Effector memory CD8-positive, alpha-beta T cell (primary cell): ENCODE measurements at regions not wholly inside any gene's neighbourhood (a gene's known extent, or its start where the extent isn't known, plus 50 kb on each side); places are given as distances from the start of the nearest gene placed in this dataset.

Experiments used
- ATAC-seq: fragments of 150-1000 bp; cut with Tn5 transposase; replicated peaks from 2 replicates; pipeline ENCODE4 v1.10.0; 2021; ENCODE audit warnings: mild to moderate bottlenecking, moderate library complexity
- DNase-seq, 3 experiments: peaks; one replicate each; pipeline ENCODE4 v3.0.0; 2021
- H3K27ac Mint-ChIP-seq, 2 donors: one replicate each; pipeline ENCODE4 v1.8.0; 2022; ENCODE audit warnings: mild to moderate bottlenecking in 2 of 2, mixed read lengths in 2 of 2, moderate library complexity in 2 of 2
- H3K27me3 Mint-ChIP-seq, 2 donors: one replicate each; pipeline ENCODE4 v1.8.0; 2022; ENCODE audit warnings: mixed read lengths in 2 of 2
- H3K36me3 Mint-ChIP-seq: one replicate; pipeline ENCODE4 v1.8.0; 2022; ENCODE audit warnings: mild to moderate bottlenecking, moderate library complexity, mixed read lengths; ENCODE audit not compliant: insufficient read depth
- H3K4me1 Mint-ChIP-seq, 2 donors: one replicate each; pipeline ENCODE4 v1.8.0; 2022; ENCODE audit warnings: low read depth in 2 of 2, mixed read lengths in 2 of 2
- H3K4me3 Mint-ChIP-seq, 2 donors: one replicate each; pipeline ENCODE4 v1.8.0; 2022; ENCODE audit warnings: mild to moderate bottlenecking in 2 of 2, mixed read lengths in 2 of 2, moderate library complexity in 2 of 2
- H3K9me3 Mint-ChIP-seq, 2 donors: one replicate each; pipeline ENCODE4 v1.8.0; 2022; ENCODE audit warnings: mixed read lengths in 2 of 2

DNA sequence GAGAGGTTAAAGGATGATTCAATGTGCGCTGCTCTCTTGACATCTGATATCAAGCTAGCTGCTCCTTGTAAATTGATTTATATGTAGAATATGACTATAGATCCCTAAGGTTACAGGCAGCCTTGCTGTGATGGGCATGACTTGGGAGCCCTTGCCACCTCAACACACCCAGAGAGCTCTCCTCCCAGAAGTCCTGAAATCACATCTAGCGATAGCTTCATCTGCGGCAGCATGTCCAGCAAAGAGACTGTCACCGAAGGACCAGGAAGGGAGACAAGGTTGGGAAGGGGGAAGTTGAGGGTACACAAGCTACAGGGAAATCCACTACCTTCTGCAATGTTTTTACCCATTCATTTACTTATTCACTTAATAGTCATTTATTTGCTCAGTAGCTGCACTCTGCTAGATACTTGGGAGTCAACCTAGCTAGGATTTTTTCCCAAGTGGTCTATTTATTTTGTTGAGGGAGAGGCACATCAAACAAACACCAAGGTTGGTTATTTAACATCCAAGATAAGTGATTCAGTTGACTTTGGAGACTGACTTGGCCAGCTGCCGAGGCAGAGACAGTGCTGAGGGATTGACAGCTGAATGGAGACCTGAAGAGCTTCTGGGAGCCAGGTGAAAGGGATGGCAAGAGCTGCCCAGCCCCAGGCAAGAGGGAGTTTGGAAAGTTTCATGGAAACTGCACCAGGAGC lies 205.8 kb upstream of the IL12A start:
- no peak overlapping the region for H3K4me3 Mint-ChIP-seq
- no peak for ATAC-seq
- H3K27ac Mint-ChIP-seq: no peak overlapping the region
- H3K4me1 Mint-ChIP-seq: no peaks in the 10 kb centered on the region
- peaks cover 11 to 16% of the 10 kb centered on the region in 2 donors for H3K27me3 Mint-ChIP-seq
- DNase-seq: no peak
- no peaks in the 10 kb centered on the region for H3K9me3 Mint-ChIP-seq
- no peaks in the 10 kb centered on the region for H3K36me3 Mint-ChIP-seq

DNA sequence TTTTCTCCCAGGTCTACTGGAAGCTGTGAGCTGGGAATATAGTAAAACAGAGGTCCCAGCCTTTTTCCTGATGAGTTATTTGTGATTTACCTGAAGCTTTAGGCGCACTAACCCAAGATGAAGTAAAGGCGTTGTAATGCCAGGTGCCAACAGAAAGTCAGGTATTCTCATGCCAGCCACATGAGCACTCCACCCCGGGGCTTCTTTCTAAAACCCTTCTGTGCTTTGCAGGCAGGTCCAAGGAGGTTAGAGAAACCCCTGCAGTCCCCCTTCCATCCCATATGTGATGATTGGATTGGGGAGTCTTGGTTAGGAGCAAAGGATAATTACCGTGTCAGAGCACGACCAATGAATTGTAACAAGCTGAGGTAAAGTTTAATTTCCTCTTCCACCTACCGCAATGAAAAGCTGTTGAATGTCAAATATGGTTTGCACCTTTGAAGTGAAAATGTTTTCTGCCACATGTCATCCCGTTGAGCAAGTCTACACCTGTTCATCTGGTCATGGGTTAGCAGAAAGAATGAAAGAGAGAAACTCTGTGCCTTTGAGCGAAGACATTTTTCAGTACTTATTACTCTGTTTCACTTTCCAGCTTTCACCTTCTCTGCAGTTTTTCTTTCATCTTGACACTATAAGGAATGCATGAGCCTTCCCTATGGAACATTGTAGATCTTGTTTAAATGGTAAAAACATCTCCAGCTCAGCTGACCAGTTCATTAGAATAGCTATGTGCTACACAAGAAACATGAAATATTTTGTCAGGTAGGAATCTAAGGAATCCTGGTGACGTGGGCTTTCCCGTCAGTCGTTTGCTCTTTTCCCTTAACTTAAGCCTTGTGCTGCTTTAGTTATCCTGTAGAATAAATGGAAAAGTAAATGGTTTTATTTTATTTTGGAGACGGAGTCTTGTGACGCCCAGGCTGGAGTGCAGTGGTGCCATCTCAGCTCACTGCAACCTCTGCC lies 204.6 kb upstream of the IL12A start:
- DNase-seq (no peak), ATAC-seq (no peak)
- H3K27me3 Mint-ChIP-seq: peaks cover 8 to 16% of the 10 kb centered on the region in 2 donors
- no peaks in the 10 kb centered on the region for H3K4me1 Mint-ChIP-seq
- no peaks in the 10 kb centered on the region for H3K9me3 Mint-ChIP-seq
- no peaks in the 10 kb centered on the region for H3K36me3 Mint-ChIP-seq
- H3K4me3 Mint-ChIP-seq: no peak overlapping the region
- H3K27ac Mint-ChIP-seq: no peak overlapping the region

- Mint-ChIP-seq H3K4me1 (no peaks in the 10 kb centered on the region), H3K27ac (no peak overlapping the region), H3K9me3 (no peaks in the 10 kb centered on the region), H3K36me3 (no peaks in the 10 kb centered on the region), H3K27me3 (peaks cover 5 to 16% of the 10 kb centered on the region in 2 donors), H3K4me3 (no peak overlapping the region)
- ATAC-seq (no peak), DNase-seq (no peak)
Measured at GRCh38 chr3:159785273-159785708, 203.3 kb upstream of the IL12A start.

GRCh38 chr3:159786489-159787177 lies 202.0 kb upstream of the IL12A start:
- no peaks in the 10 kb centered on the region for H3K9me3 Mint-ChIP-seq
- H3K27me3 Mint-ChIP-seq: peaks cover 10 to 16% of the 10 kb centered on the region in 2 donors
- H3K4me3 Mint-ChIP-seq: no peak overlapping the region
- no peaks in the 10 kb centered on the region for H3K36me3 Mint-ChIP-seq
- ATAC-seq (no peak), DNase-seq (no peak)
- H3K4me1 Mint-ChIP-seq: no peaks in the 10 kb centered on the region
- H3K27ac Mint-ChIP-seq: no peak overlapping the region

DNA sequence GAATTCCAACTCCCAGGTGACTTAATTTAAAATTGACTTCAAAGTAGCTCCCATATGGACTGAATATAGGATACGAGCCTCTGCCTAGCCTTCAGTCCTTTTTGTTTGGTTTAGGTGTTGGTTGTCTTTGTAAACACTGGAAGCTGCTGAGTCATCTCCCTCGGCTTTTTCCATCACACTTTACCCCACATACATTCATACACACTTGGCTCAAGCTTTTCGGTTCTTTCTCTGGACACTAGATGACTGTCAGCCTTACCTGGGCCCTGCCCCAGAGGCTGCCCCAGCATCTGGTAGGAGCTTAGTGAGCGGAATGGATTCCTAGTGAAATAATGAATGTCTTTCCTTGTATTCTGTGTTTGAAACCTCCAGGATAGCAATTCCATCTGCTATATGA lies 201.5 kb upstream of the IL12A start:
- DNase-seq: no peak
- no peaks in the 10 kb centered on the region for H3K9me3 Mint-ChIP-seq
- no peak overlapping the region for H3K27ac Mint-ChIP-seq
- no peaks in the 10 kb centered on the region for H3K4me1 Mint-ChIP-seq
- no peak for ATAC-seq
- peaks cover 10 to 16% of the 10 kb centered on the region in 2 donors for H3K27me3 Mint-ChIP-seq
- no peak overlapping the region for H3K4me3 Mint-ChIP-seq
- H3K36me3 Mint-ChIP-seq: no peaks in the 10 kb centered on the region

GRCh38 chr3:159787794-159788205 lies 200.8 kb upstream of the IL12A start:
- H3K36me3 Mint-ChIP-seq: no peaks in the 10 kb centered on the region
- H3K27ac Mint-ChIP-seq: no peak overlapping the region
- DNase-seq (no peak), ATAC-seq (no peak)
- H3K4me1 Mint-ChIP-seq: no peaks in the 10 kb centered on the region
- no peaks in the 10 kb centered on the region for H3K9me3 Mint-ChIP-seq
- H3K27me3 Mint-ChIP-seq: peaks cover 10 to 16% of the 10 kb centered on the region in 2 donors
- no peak overlapping the region for H3K4me3 Mint-ChIP-seq

GRCh38 chr3:159788291-159788690 lies 200.3 kb upstream of the IL12A start:
- no peak for DNase-seq
- ATAC-seq: no peak

GRCh38 chr3:159789017-159789416 lies 199.6 kb upstream of the IL12A start:
- H3K4me1 Mint-ChIP-seq: no peaks in the 10 kb centered on the region
- no peak overlapping the region for H3K4me3 Mint-ChIP-seq
- DNase-seq (no peak), ATAC-seq (no peak)
- no peak overlapping the region for H3K27ac Mint-ChIP-seq
- no peaks in the 10 kb centered on the region for H3K9me3 Mint-ChIP-seq
- no peaks in the 10 kb centered on the region for H3K36me3 Mint-ChIP-seq
- peaks cover 10 to 12% of the 10 kb centered on the region in 2 donors for H3K27me3 Mint-ChIP-seq

More at GRCh38 chr3:159788291-159788690, 200.3 kb upstream of the IL12A start:
- Mint-ChIP-seq H3K4me3 (no peak overlapping the region), H3K4me1 (no peaks in the 10 kb centered on the region), H3K36me3 (no peaks in the 10 kb centered on the region), H3K9me3 (no peaks in the 10 kb centered on the region), H3K27me3 (peaks cover 10 to 12% of the 10 kb centered on the region in 2 donors), H3K27ac (no peak overlapping the region)

DNA sequence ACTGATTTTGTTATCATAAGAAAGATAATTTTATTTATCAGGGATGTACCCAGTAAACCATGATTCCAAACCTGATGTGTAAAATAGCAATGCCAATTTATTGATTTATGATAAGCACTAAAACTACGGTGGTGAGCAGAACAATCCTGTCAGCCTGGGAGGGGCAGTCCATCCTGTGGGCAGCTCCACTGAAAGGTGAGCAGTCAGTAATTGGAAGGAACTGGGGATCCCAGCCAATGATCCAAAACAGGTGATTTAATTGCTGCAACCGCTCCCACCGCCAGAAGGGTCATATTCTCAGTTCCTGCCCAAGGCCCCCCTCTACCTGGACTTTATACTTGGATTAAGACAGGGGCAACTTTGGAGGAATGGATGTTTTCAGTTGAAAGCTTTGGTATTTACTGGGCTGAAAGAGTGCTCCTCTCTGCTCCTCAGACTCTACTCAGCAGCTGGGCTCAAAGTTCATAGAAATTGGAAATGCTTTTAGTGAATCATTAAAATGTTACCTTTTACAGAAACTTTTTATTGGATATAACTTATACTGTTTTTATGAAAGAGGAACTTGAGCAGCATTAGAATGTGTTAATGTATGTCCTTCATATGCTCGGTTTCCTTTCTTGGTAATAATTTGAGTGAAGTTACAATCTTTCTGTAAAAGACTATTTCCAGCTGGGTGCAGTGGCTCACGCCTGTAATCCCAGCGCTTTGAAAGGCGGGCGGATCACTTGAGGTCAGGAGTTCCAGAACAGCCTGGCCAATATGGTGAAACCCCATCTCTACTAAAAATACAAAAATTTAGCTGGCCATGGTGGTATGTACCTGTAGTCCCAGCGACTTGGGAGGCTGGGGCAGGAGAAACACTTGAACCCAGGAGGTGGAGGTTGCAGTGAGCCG lies 198.6 kb upstream of the IL12A start:
- Mint-ChIP-seq H3K9me3 (no peaks in the 10 kb centered on the region), H3K4me1 (no peaks in the 10 kb centered on the region), H3K36me3 (no peaks in the 10 kb centered on the region), H3K27ac (no peak overlapping the region), H3K4me3 (no peak overlapping the region), H3K27me3 (peaks cover 9 to 10% of the 10 kb centered on the region in 2 donors)
- DNase-seq (no peak), ATAC-seq (no peak)

- H3K27me3 Mint-ChIP-seq: peaks cover 15 to 16% of the 10 kb centered on the region in 2 donors
- no peaks in the 10 kb centered on the region for H3K9me3 Mint-ChIP-seq
- no peaks in the 10 kb centered on the region for H3K36me3 Mint-ChIP-seq
- H3K4me3 Mint-ChIP-seq: no peak overlapping the region
- H3K4me1 Mint-ChIP-seq: no peaks in the 10 kb centered on the region
- no peak for DNase-seq
- no peak for ATAC-seq
- H3K27ac Mint-ChIP-seq: no peak overlapping the region
Measured at GRCh38 chr3:159791336-159791735, 197.3 kb upstream of the IL12A start.

GRCh38 chr3:159792070-159792469 lies 196.6 kb upstream of the IL12A start:
- no peaks in the 10 kb centered on the region for H3K9me3 Mint-ChIP-seq
- no peak overlapping the region for H3K27ac Mint-ChIP-seq
- peaks cover 15 to 16% of the 10 kb centered on the region in 2 donors for H3K27me3 Mint-ChIP-seq
- no peaks in the 10 kb centered on the region for H3K4me1 Mint-ChIP-seq
- DNase-seq (no peak), ATAC-seq (no peak)
- H3K36me3 Mint-ChIP-seq: no peaks in the 10 kb centered on the region
- no peak overlapping the region for H3K4me3 Mint-ChIP-seq

GRCh38 chr3:159795042-159795441 lies 193.6 kb upstream of the IL12A start:
- Mint-ChIP-seq H3K27ac (no peak overlapping the region), H3K4me3 (no peak overlapping the region), H3K36me3 (no peaks in the 10 kb centered on the region), H3K9me3 (no peaks in the 10 kb centered on the region), H3K27me3 (peaks cover 15 to 16% of the 10 kb centered on the region in 2 donors), H3K4me1 (no peaks in the 10 kb centered on the region)
- DNase-seq: no peak
- no peak for ATAC-seq
